Body of pancreas (tissue), 4 donors: ENCODE measurements at regions not wholly inside any gene's neighbourhood (a gene's known extent, or its start where the extent isn't known, plus 50 kb on each side); places are given as distances from the start of the nearest gene placed in this dataset.

Source experiments
- ATAC-seq: fragments of 150-250 bp; one replicate; pipeline ENCODE4 v1.9.1; 2016
- DNase-seq, 4 donors: peaks; one replicate each; pipeline ENCODE4 v3.0.0-alpha.2; 2019
- H3K27ac ChIP-seq, 4 donors: fragments of 200-600 bp; sonication (generic); 1 replicate in 3 of 4; 2 replicates in 1 of 4; pipeline versions ENCODE4 v1.5.1 to v1.6.1; 2016 to 2019; ENCODE audit warnings: mild to moderate bottlenecking in 1 of 4, mixed read lengths in 1 of 4, moderate library complexity in 1 of 4
- H3K27me3 ChIP-seq, 2 donors: fragments of 200-600 bp; sonication (generic); one replicate each; pipeline ENCODE4 v1.6.0; 2016; ENCODE audit warnings: mild to moderate bottlenecking in 1 of 2
- H3K36me3 ChIP-seq, 2 donors: fragments of 200-600 bp; sonication (generic); replicated peaks in 1 of 2; 2 replicates each; pipeline ENCODE4 v1.5.1; 2016; ENCODE audit warnings: low read depth in 2 of 2; ENCODE audit not compliant: insufficient read depth in 1 of 2
- H3K4me1 ChIP-seq: fragments of 200-600 bp; sonication (generic); one replicate; pipeline ENCODE4 v1.6.0; 2016
- H3K4me3 ChIP-seq, 2 donors: fragments of 200-600 bp; sonication (generic); 1 replicate in 1 of 2; 2 replicates in 1 of 2; pipeline ENCODE4 v1.5.1; 2016 to 2019
- H3K9me3 ChIP-seq, 3 donors: fragments of 200-600 bp; sonication (generic); 1 replicate in 2 of 3; 2 replicates in 1 of 3; pipeline ENCODE4 v1.5.1; 2016
- POLR2A ChIP-seq, 3 donors: fragments of 450-650 bp; IDR thresholded peaks; one replicate each; pipeline ENCODE4 v1.6.1; 2016; ENCODE audit warnings: antibody characterized with exemption in 3 of 3, mild to moderate bottlenecking in 2 of 3
- WGBS, 2 donors: methylation state at CpG; one replicate each; pipeline ENCODE4 v1.1.5; 2017; 5-methylcytosine and 5-hydroxymethylcytosine counted together
- intact Hi-C: fragments of 100-400 bp; cut with DNase I; formaldehyde crosslinking; loops from one replicate; pipeline ENCODE4 v1.15.1; 2023
- TF ChIP-seq, protein P1 (sequence below), 7 experiments: fragments of 450-650 bp in 4 of 7; fragments of 200-600 bp in 3 of 7; sonication (generic) in 3 of 7; IDR thresholded peaks; one replicate each; pipeline ENCODE4 v1.5.1; 2016 to 2019; ENCODE audit warnings: antibody characterized with exemption in 7 of 7

DNA sequence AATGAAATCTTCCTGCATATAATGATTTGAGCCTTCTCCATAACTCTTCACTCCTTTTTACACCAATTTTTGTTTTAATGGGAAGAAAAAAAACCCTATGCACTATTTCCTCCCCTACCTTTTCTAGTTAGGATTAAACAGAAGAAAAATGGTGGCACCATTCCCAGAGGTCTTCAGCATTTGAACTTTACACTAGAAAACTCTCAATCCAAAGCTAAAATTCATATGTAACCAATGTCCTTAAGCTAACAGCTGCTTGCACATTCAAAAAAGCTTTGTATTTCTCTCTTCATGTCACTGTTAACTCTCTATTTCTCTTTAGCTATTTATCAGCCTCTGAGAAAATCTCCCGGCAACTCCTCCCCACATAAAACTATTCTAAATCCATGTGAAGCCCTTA lies 90.3 kb upstream of the UBL3 start:
- intact Hi-C loops, result no loop called here
- WGBS, 2 donors, result 90 to 96% methylated on average over 1 of the region's 1 CpG
- Histone ChIP-seq H3K4me3 (no peak overlapping the region), H3K4me1 (peaks cover 8% of the 10 kb centered on the region), H3K27ac (no peak overlapping the region), H3K27me3 (no peaks in the 10 kb centered on the region), H3K36me3 (no peaks in the 10 kb centered on the region), H3K9me3 (no peaks in the 10 kb centered on the region)
- DNase-seq (no peak), ATAC-seq (no peak)
- no peak for TF ChIP-seq POLR2A (IDR thresholded peaks at IDR 0.05)
- TF ChIP-seq, protein P1, sequence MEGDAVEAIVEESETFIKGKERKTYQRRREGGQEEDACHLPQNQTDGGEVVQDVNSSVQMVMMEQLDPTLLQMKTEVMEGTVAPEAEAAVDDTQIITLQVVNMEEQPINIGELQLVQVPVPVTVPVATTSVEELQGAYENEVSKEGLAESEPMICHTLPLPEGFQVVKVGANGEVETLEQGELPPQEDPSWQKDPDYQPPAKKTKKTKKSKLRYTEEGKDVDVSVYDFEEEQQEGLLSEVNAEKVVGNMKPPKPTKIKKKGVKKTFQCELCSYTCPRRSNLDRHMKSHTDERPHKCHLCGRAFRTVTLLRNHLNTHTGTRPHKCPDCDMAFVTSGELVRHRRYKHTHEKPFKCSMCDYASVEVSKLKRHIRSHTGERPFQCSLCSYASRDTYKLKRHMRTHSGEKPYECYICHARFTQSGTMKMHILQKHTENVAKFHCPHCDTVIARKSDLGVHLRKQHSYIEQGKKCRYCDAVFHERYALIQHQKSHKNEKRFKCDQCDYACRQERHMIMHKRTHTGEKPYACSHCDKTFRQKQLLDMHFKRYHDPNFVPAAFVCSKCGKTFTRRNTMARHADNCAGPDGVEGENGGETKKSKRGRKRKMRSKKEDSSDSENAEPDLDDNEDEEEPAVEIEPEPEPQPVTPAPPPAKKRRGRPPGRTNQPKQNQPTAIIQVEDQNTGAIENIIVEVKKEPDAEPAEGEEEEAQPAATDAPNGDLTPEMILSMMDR (IDR thresholded peaks at IDR 0.05), result no peak

DNA sequence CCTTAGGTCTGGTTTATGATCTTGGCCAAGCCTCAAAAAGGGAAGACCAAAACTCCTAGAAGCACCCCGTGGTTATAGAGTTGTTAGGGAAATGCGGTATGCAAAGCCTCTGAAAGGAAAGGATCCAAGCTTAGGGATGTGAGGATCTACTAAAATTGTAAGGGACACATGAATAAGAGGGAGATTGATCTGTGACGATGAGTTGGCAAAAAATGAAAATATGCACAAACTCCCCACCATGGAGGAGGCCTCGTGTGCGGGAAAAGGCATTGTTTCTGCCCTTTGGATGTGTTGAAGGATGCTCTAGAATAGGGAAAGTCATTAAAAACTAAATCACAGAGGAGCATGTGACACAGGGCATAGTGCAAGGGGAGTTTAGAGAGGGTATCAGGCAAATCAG lies 88.7 kb upstream of the UBL3 start:
- Histone ChIP-seq H3K4me3 (no peak overlapping the region), H3K4me1 (peaks cover 8% of the 10 kb centered on the region), H3K36me3 (no peaks in the 10 kb centered on the region), H3K27ac (no peak overlapping the region), H3K9me3 (no peaks in the 10 kb centered on the region), H3K27me3 (no peaks in the 10 kb centered on the region)
- DNase-seq, result no peak
- intact Hi-C loops, result loop anchor here (10.0 kb wide), 2 partner anchors 164 to 166 kb away; no protein-coding TSS in a partner anchor
- WGBS, 2 donors, result 67 to 78% methylated on average over 5 of the region's 5 CpGs
- no peak for ATAC-seq
- TF ChIP-seq, protein P1 (IDR thresholded peaks at IDR 0.05), result no peak
- no peak for TF ChIP-seq POLR2A (IDR thresholded peaks at IDR 0.05)

DNA sequence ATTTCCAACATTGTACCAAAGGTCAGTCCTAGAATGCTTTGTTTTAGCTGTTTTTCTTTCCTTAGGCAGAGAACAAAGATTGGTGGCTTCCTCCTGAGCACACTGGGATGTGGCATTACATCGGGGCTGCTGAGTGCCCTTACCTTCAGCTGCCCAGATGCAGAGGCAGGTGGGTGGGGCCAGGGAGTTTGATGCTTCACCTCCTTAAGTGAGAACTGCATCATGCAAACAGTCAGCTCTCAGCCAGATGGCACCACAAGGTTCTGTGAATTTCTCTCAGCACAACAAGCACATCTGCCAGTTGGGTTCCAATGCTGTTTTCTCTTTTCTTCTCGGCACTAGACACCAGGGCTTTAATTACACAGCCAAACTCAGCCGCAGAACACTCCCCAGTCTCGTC lies 87.4 kb upstream of the UBL3 start:
- Histone ChIP-seq H3K27me3 (no peaks in the 10 kb centered on the region), H3K27ac (no peak overlapping the region), H3K4me1 (peaks cover 8% of the 10 kb centered on the region), H3K36me3 (no peaks in the 10 kb centered on the region), H3K9me3 (no peaks in the 10 kb centered on the region), H3K4me3 (no peak overlapping the region)
- DNase-seq (no peak), ATAC-seq (no peak)
- TF ChIP-seq POLR2A (IDR thresholded peaks at IDR 0.05), result no peak
- TF ChIP-seq, protein P1 (IDR thresholded peaks at IDR 0.05), result no peak
- intact Hi-C loops, result loop anchor here (10.0 kb wide), 2 partner anchors 163 to 167 kb away; no protein-coding TSS in a partner anchor
- WGBS, 2 donors, result 74 to 84% methylated on average over 4 of the region's 4 CpGs

DNA sequence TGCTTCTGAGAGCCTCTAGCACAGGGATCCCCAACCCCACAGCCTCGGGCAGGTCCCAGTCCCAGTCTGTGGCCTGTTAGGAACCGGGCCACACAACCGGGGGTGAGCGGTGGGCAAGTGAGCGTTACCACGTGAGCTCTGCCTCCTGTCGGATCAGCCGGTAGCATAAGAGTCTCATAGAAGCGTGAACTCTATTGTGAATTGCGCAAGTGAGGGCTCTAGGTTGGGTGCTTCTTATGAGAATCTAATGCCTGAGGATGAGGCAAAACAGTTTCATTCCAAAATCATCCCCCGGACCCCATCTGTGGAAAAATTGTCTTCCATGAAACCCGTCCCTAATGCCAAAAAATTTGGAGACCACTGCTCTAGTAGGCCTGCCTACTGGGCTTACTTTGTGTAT lies 87.0 kb upstream of the UBL3 start:
- WGBS, 2 donors, result 70 to 84% methylated on average over 4 to 12 of the region's 12 CpGs
- ATAC-seq (no peak), DNase-seq (no peak)
- no peak overlapping the region for H3K4me3 ChIP-seq
- TF ChIP-seq POLR2A (IDR thresholded peaks at IDR 0.05), result no peak
- TF ChIP-seq, protein P1 (IDR thresholded peaks at IDR 0.05), result no peak
- no peaks in the 10 kb centered on the region for H3K9me3 ChIP-seq
- intact Hi-C loops, result loop anchor here (10.0 kb wide), 2 partner anchors 163 to 167 kb away; no protein-coding TSS in a partner anchor
- H3K27ac ChIP-seq, result no peak overlapping the region
- H3K27me3 ChIP-seq, result no peaks in the 10 kb centered on the region
- peaks cover 8% of the 10 kb centered on the region for H3K4me1 ChIP-seq
- H3K36me3 ChIP-seq, result no peaks in the 10 kb centered on the region

DNA sequence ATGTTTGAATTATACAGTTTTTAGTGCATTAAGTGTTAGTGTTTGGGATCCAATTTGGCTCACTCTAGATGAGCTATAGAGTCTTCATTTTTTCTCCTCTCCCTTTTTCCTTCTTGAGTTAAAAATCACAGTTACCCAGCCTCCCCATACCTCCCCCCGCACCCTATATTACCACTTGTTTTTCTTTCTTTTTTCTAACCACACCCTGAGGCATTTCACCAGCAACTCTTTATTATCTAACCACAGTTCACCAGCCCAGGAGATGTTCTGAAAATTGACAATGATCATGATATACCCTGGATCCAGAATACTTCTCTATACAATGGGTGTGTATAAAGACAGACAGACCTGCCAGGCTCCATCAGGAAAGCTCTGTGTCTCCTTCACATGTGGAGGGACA lies 86.5 kb upstream of the UBL3 start:
- 88 to 89% methylated on average over 1 of the region's 1 CpG for WGBS, 2 donors
- intact Hi-C loops, result loop anchor here (10.0 kb wide), 2 partner anchors 162 to 168 kb away; no protein-coding TSS in a partner anchor
- no peaks in the 10 kb centered on the region for H3K9me3 ChIP-seq
- peaks cover 8% of the 10 kb centered on the region for H3K4me1 ChIP-seq
- no peaks in the 10 kb centered on the region for H3K27me3 ChIP-seq
- H3K4me3 ChIP-seq, result no peak overlapping the region
- TF ChIP-seq POLR2A (IDR thresholded peaks at IDR 0.05), result no peak
- TF ChIP-seq, protein P1 (IDR thresholded peaks at IDR 0.05), result no peak
- no peak overlapping the region for H3K27ac ChIP-seq
- ATAC-seq (no peak), DNase-seq (no peak)
- no peaks in the 10 kb centered on the region for H3K36me3 ChIP-seq
